ENCODE measurements at regions not wholly inside any gene's neighbourhood (a gene's known extent, or its start where the extent isn't known, plus 50 kb on each side); places are given as distances from the start of the nearest gene placed in this dataset.

DNA sequence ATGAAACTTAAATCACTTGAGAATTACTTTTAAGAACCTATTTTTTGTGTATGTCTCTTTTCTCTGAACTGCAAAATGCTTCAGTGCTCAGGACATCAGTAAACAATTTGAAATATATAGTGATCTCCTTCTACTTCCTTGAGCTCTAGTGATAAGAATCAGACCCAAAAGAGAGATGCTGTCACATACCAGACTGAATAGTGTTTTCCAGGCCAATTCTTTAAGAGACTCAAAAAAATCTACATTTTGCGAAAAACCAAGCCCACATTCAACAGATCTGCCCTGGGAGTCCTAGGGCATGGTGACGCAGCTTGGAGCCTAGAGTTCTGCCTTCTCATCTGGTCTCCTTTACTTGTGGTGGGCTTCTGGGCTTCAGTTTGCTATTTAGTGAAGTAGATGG lies 72.1 kb upstream of the SLC13A1 start (continued):
- TF ChIP-seq ZNF114 (CRISPR knock-in tag; IDR thresholded peaks at IDR 0.05) (no peak), REST (IDR thresholded peaks at IDR 0.05; ENCODE audit: unreplicated experiment) (no peak), NANOG (IDR thresholded peaks at IDR 0.05; ENCODE audit: borderline replicate concordance) (no peak)

DNA sequence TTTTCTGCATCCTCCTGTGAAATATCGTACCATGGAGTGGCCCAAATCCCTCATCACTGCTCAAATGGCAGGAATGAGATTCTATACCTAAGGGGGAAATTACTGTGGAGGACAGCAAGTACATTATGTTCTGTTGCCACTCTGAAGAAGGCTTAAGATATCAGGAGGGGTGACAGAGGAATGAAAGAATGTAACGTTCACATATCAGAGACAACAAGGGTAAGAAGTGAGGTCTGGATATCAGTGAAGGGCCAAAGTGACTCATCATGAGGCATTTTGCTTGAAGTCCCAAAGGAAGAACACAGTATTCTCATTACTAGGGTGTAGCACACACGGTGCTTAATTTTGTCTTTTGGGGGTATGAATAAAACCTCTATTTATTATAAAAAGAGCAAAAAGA lies 71.5 kb upstream of the SLC13A1 start:
- H3K36me3 Mint-ChIP-seq (ENCODE audit: low read depth): no peaks in the 10 kb centered on the region
- H3K4me1 Mint-ChIP-seq: no peaks in the 10 kb centered on the region
- Histone ChIP-seq H3K27ac (ENCODE audit: low read depth) (no peak overlapping the region), H3K27me3 (ENCODE audit: insufficient read depth) (no peaks in the 10 kb centered on the region), H2AFZ (peak overlapping the region; percentile 39; the same call in 1 of the 2 replicates), H3K36me3 (ENCODE audit: insufficient read depth) (no peaks in the 10 kb centered on the region), H3K4me3 (no peak overlapping the region), H3K4me1 (ENCODE audit: insufficient read depth) (no peaks in the 10 kb centered on the region), H3K79me2 (replicated peaks; ENCODE audit: insufficient read depth) (no peaks in the 10 kb centered on the region), H3F3A (replicated peaks; ENCODE audit: low read depth) (no peaks in the 10 kb centered on the region), H3K9me2 (ENCODE audit: insufficient read depth) (no peaks in the 10 kb centered on the region), H4K20me1 (replicated peaks; ENCODE audit: insufficient read depth) (no peaks in the 10 kb centered on the region), H3K4me2 (no peak overlapping the region)
- ATAC-seq (no peak), DNase-seq (ENCODE audit: low spot score) (no peak)
- H3K27me3 Mint-ChIP-seq (ENCODE audit: insufficient read depth, low read depth, poor library complexity): no peaks in the 10 kb centered on the region
- H3K9me3 Mint-ChIP-seq: no peaks in the 10 kb centered on the region
- H3K27ac Mint-ChIP-seq: no peak overlapping the region
- no peak overlapping the region for H3K4me3 Mint-ChIP-seq
- TF ChIP-seq CREB1 (CRISPR knock-in tag; IDR thresholded peaks at IDR 0.05; ENCODE audit: low read depth): no peak
- TF ChIP-seq REST (IDR thresholded peaks at IDR 0.05; ENCODE audit: unreplicated experiment): no peak
- TF ChIP-seq CTCF (conservative IDR thresholded peaks at IDR 0.05; ENCODE audit: low read depth in 2 of 2): no peak
- no peak for TF ChIP-seq JUNB (IDR thresholded peaks at IDR 0.05; ENCODE audit: unreplicated experiment)
- TF ChIP-seq ZNF331 (CRISPR knock-in tag; IDR thresholded peaks at IDR 0.05; ENCODE audit: low read depth): no peak
- no peak for TF ChIP-seq POLR2AphosphoS5 (IDR thresholded peaks at IDR 0.05; ENCODE audit: low read depth)
- no peak for TF ChIP-seq EZH2 (IDR thresholded peaks at IDR 0.05; ENCODE audit: low read depth, unreplicated experiment)
- TF ChIP-seq ZNF114 (CRISPR knock-in tag; IDR thresholded peaks at IDR 0.05): no peak
- TF ChIP-seq, protein P1, sequence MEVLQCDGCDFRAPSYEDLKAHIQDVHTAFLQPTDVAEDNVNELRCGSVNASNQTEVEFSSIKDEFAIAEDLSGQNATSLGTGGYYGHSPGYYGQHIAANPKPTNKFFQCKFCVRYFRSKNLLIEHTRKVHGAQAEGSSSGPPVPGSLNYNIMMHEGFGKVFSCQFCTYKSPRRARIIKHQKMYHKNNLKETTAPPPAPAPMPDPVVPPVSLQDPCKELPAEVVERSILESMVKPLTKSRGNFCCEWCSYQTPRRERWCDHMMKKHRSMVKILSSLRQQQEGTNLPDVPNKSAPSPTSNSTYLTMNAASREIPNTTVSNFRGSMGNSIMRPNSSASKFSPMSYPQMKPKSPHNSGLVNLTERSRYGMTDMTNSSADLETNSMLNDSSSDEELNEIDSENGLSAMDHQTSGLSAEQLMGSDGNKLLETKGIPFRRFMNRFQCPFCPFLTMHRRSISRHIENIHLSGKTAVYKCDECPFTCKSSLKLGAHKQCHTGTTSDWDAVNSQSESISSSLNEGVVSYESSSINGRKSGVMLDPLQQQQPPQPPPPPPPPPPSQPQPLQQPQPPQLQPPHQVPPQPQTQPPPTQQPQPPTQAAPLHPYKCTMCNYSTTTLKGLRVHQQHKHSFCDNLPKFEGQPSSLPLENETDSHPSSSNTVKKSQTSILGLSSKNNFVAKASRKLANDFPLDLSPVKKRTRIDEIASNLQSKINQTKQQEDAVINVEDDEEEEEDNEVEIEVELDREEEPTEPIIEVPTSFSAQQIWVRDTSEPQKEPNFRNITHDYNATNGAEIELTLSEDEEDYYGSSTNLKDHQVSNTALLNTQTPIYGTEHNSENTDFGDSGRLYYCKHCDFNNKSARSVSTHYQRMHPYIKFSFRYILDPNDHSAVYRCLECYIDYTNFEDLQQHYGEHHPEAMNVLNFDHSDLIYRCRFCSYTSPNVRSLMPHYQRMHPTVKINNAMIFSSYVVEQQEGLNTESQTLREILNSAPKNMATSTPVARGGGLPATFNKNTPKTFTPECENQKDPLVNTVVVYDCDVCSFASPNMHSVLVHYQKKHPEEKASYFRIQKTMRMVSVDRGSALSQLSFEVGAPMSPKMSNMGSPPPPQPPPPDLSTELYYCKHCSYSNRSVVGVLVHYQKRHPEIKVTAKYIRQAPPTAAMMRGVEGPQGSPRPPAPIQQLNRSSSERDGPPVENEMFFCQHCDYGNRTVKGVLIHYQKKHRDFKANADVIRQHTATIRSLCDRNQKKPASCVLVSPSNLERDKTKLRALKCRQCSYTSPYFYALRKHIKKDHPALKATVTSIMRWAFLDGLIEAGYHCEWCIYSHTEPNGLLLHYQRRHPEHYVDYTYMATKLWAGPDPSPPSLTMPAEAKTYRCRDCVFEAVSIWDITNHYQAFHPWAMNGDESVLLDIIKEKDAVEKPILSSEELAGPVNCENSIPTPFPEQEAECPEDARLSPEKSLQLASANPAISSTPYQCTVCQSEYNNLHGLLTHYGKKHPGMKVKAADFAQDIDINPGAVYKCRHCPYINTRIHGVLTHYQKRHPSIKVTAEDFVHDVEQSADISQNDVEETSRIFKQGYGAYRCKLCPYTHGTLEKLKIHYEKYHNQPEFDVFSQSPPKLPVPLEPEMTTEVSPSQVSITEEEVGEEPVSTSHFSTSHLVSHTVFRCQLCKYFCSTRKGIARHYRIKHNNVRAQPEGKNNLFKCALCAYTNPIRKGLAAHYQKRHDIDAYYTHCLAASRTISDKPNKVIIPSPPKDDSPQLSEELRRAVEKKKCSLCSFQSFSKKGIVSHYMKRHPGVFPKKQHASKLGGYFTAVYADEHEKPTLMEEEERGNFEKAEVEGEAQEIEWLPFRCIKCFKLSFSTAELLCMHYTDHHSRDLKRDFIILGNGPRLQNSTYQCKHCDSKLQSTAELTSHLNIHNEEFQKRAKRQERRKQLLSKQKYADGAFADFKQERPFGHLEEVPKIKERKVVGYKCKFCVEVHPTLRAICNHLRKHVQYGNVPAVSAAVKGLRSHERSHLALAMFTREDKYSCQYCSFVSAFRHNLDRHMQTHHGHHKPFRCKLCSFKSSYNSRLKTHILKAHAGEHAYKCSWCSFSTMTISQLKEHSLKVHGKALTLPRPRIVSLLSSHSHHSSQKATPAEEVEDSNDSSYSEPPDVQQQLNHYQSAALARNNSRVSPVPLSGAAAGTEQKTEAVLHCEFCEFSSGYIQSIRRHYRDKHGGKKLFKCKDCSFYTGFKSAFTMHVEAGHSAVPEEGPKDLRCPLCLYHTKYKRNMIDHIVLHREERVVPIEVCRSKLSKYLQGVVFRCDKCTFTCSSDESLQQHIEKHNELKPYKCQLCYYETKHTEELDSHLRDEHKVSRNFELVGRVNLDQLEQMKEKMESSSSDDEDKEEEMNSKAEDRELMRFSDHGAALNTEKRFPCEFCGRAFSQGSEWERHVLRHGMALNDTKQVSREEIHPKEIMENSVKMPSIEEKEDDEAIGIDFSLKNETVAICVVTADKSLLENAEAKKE (CRISPR knock-in tag; IDR thresholded peaks at IDR 0.05): no peak
- TF ChIP-seq NANOG (IDR thresholded peaks at IDR 0.05; ENCODE audit: borderline replicate concordance): no peak

All from GM23338 (cell line).